ENCODE measurements at regions not wholly inside any gene's neighbourhood (a gene's known extent, or its start where the extent isn't known, plus 50 kb on each side); places are given as distances from the start of the nearest gene placed in this dataset.

GRCh38 chr4:145231906-145232700, 51.7 kb upstream of the OTUD4 start:
- Mint-ChIP-seq H3K9me3 (peaks cover 2% of the 10 kb centered on the region), H3K4me1 (no peaks in the 10 kb centered on the region), H3K36me3 (ENCODE audit: low read depth) (no peaks in the 10 kb centered on the region), H3K27ac (no peak overlapping the region), H3K4me3 (no peak overlapping the region), H3K27me3 (no peaks in the 10 kb centered on the region)
- POLR2A ChIA-PET = no interaction called here
- no peak for DNase-seq
- CTCF ChIA-PET = no interaction called here

DNA sequence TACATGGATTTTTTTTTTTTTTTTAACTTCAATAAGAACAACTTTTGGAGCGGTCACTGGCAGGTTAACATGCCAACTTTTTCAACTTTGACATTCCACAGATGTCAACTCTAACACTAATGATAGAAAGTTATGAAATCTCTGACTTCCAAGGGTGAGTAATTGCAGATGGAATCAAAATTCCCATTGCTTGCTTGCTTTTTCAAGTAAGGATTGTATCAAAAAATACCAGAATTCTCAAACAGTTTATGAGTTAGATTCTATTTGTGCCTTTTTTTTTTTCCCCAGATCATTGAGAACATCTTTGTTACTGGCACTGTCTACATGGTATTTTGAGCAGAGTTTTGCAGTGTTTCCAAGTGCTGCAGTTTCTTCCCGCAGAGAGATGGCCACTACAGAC, 50.3 kb upstream of the OTUD4 start:
- CTCF ChIA-PET = no interaction called here
- POLR2A ChIA-PET = no interaction called here
- no peak for DNase-seq
- Mint-ChIP-seq H3K36me3 (ENCODE audit: low read depth) (no peaks in the 10 kb centered on the region), H3K9me3 (peaks cover 2% of the 10 kb centered on the region), H3K27ac (no peak overlapping the region), H3K27me3 (no peaks in the 10 kb centered on the region), H3K4me3 (no peak overlapping the region), H3K4me1 (no peaks in the 10 kb centered on the region)

Measured in activated CD4-positive, alpha-beta T cell treated with anti-CD3 and anti-CD28 coated beads, Interleukin-2, amount 10 ng/mL, durations not matched to agents 7 days and 5 days (primary cell).